ENCODE measurements at regions not wholly inside any gene's neighbourhood (a gene's known extent, or its start where the extent isn't known, plus 50 kb on each side); places are given as distances from the start of the nearest gene placed in this dataset.

DNA sequence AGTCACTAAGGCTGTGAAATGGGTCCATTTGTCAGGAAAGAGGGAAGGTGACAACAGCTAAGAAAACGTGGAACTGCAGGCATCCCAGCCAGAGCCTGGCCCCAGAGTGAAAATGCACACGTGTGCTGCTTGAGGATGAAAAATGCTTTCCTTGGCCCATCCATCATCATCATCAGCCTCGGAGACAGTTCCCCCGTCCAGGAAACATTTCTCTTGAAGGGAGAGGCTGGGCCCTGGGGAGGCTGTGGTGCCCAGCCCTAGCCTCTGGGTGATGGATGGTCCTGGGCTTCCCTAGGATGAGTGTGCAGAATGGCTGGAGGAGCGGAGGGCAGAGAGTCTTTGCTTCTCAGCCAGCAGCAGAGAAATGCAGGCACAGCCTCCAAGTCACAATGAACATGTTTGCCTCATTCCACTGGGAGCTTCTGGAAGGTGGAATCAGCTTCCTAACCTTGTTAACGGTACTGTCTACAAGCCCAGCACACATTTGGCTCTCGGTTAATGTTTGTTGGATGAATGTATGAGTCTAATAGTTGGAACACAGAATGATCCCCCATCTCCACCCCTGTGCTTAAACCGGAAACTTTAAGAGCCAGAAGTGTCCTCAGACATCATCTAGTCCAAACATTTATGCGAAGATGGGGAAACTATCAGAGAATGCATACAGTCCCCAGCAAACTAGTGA, 164.0 kb downstream of the RDH14 start:
- H2AFZ ChIP-seq (ENCODE audit: low read length): no peak overlapping the region
- H3K56ac ChIP-seq (ENCODE audit: insufficient read length, low read depth, low read length): no peak overlapping the region
- H2BK15ac ChIP-seq (ENCODE audit: low read depth, low read length): no peak overlapping the region
- no peak overlapping the region for H3K4me3 Mint-ChIP-seq
- H3K27me3 Mint-ChIP-seq (ENCODE audit: low read depth): no peaks in the 10 kb centered on the region
- no peak overlapping the region for H3K18ac ChIP-seq (ENCODE audit: insufficient read length, low read depth, low read length)
- no peak overlapping the region for H3T11ph ChIP-seq (ENCODE audit: low read length)
- no peak overlapping the region for H3K4me2 ChIP-seq (ENCODE audit: insufficient read depth, insufficient read length, low read length)
- H2BK20ac ChIP-seq (ENCODE audit: low read depth, low read length, poor library complexity, severe bottlenecking): no peak overlapping the region
- no peak overlapping the region for H3K27ac Mint-ChIP-seq
- no peak overlapping the region for H4K8ac ChIP-seq (replicated peaks; ENCODE audit: insufficient read length, low read depth, low read length)
- no peak overlapping the region for H2BK120ac ChIP-seq (ENCODE audit: low read depth, low read length, poor library complexity, severe bottlenecking)
- WGBS (ENCODE audit: extremely low coverage, insufficient read length, low lambda C conversion rate): no CpG with 5 or more reads among the region's 9 CpGs
- no peak for TF ChIP-seq CTCF (conservative IDR thresholded peaks at IDR 0.05)
- no peak overlapping the region for H3K4ac ChIP-seq (ENCODE audit: low read depth, low read length)
- H3K79me2 ChIP-seq (ENCODE audit: insufficient read depth, low read length): no peaks in the 10 kb centered on the region
- no peak overlapping the region for H3K27ac ChIP-seq (ENCODE audit: insufficient read length, low read depth, low read length)
- no peaks in the 10 kb centered on the region for H3K4me1 Mint-ChIP-seq
- no peaks in the 10 kb centered on the region for H3K23me2 ChIP-seq (ENCODE audit: insufficient read length, low read depth, low read length, poor library complexity, severe bottlenecking)
- H4K20me1 ChIP-seq (ENCODE audit: control insufficient read depth, insufficient read depth, insufficient read length): no peaks in the 10 kb centered on the region
- no peaks in the 10 kb centered on the region for H3K36me3 Mint-ChIP-seq (ENCODE audit: insufficient read depth in 1 of 3, low read depth in 3 of 3)
- no peaks in the 10 kb centered on the region for H3K9me3 Mint-ChIP-seq
- no peak overlapping the region for H3K14ac ChIP-seq (ENCODE audit: insufficient read depth, low read length)
- no peak overlapping the region for H2AK5ac ChIP-seq (ENCODE audit: insufficient read length, low read length)
- no peak for DNase-seq
- no peaks in the 10 kb centered on the region for H3K79me1 ChIP-seq (ENCODE audit: insufficient read depth, low read depth, low read length, poor library complexity, severe bottlenecking)
- H4K91ac ChIP-seq (ENCODE audit: insufficient read length, low read depth, low read length): no peak overlapping the region
- no peaks in the 10 kb centered on the region for H3K9me3 ChIP-seq (ENCODE audit: control insufficient read depth, low read depth, low read length)
- no peak overlapping the region for H2BK5ac ChIP-seq (ENCODE audit: insufficient read length, low read length)
- no peak overlapping the region for H4K5ac ChIP-seq (ENCODE audit: insufficient read length, low read depth, low read length)
- H3K9ac ChIP-seq (ENCODE audit: extremely low read depth, insufficient read length, low read length): no peak overlapping the region
- no peak overlapping the region for H3K23ac ChIP-seq (ENCODE audit: insufficient read length, low read depth, low read length)
- H2BK12ac ChIP-seq (ENCODE audit: insufficient read length, low read depth, low read length): no peak overlapping the region
- no peaks in the 10 kb centered on the region for H3K27me3 ChIP-seq (ENCODE audit: insufficient read depth, low read length)
- no peaks in the 10 kb centered on the region for H3K4me1 ChIP-seq (ENCODE audit: insufficient read depth, low read length)
